HL-60 (cell line): ENCODE measurements at regions not wholly inside any gene's neighbourhood (a gene's known extent, or its start where the extent isn't known, plus 50 kb on each side); places are given as distances from the start of the nearest gene placed in this dataset.

Experiments used
- DNase-seq, 2 experiments: peaks; one replicate each; pipeline ENCODE4 v3.0.0-alpha.2; 2010 to 2020; ENCODE audit warnings: low read depth in 1 of 2, low spot score in 1 of 2
- H3K27ac ChIP-seq: fragments of 250-450 bp; sonication (Bioruptor Pico); replicated peaks from 2 replicates; pipeline ENCODE4 v1.5.1; 2020; ENCODE audit warnings: mild to moderate bottlenecking, moderate library complexity
- H3K27me3 ChIP-seq: fragments of 250-450 bp; sonication (Bioruptor Pico); 2 replicates; pipeline ENCODE4 v1.5.1; 2021; ENCODE audit warnings: mild to moderate bottlenecking, moderate library complexity; ENCODE audit not compliant: insufficient read depth, poor library complexity, severe bottlenecking
- H3K4me3 ChIP-seq: replicated peaks from 2 replicates; pipeline ENCODE4 v1.5.1; 2011; ENCODE audit warnings: mild to moderate bottlenecking, control low read depth, low read length; ENCODE audit not compliant: insufficient read depth
- GABPA ChIP-seq: IDR thresholded peaks from 2 replicates; pipeline ENCODE4 v1.6.1; 2012; ENCODE audit warnings: low read depth
- POLR2AphosphoS5 ChIP-seq: IDR thresholded peaks from 2 replicates; pipeline ENCODE4 v1.6.1; 2012; ENCODE audit warnings: low read depth
- SPI1 ChIP-seq: IDR thresholded peaks from 2 replicates; pipeline ENCODE4 v1.6.1; 2012; ENCODE audit warnings: low read depth, mild to moderate bottlenecking, borderline replicate concordance
- TF ChIP-seq, protein P1 (sequence below): IDR thresholded peaks from 2 replicates; pipeline ENCODE4 v1.6.1; 2012; ENCODE audit warnings: low read depth; ENCODE audit not compliant: insufficient replicate concordance
- TF ChIP-seq, protein P2 (sequence below): IDR thresholded peaks from one replicate; pipeline ENCODE4 v1.5.1; 2011; ENCODE audit warnings: low read length, control low read depth, inconsistent platforms; ENCODE audit not compliant: insufficient read depth

DNA sequence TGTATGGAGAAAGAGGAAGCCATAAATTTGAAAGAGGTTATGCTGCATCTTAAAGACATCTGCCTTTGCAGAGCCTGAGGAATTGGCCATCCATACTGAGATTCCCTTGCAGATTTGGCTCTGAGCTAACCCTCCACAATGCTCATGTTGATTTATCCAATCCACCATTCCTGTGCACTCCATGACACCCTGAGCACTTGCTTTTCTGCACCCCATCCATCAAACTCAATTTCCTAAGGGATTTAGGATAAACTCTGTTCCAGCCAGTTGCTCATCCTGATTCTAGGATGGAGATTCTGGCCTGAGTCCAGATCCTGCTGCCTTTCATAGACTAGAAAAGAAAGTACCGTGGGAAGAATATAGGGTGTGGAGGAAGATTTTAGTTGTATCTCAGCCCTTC, 379.2 kb upstream of the LARGE1 start:
- no peak overlapping the region for H3K4me3 ChIP-seq
- no peak overlapping the region for H3K27ac ChIP-seq
- no peaks in the 10 kb centered on the region for H3K27me3 ChIP-seq
- TF ChIP-seq, protein P1, sequence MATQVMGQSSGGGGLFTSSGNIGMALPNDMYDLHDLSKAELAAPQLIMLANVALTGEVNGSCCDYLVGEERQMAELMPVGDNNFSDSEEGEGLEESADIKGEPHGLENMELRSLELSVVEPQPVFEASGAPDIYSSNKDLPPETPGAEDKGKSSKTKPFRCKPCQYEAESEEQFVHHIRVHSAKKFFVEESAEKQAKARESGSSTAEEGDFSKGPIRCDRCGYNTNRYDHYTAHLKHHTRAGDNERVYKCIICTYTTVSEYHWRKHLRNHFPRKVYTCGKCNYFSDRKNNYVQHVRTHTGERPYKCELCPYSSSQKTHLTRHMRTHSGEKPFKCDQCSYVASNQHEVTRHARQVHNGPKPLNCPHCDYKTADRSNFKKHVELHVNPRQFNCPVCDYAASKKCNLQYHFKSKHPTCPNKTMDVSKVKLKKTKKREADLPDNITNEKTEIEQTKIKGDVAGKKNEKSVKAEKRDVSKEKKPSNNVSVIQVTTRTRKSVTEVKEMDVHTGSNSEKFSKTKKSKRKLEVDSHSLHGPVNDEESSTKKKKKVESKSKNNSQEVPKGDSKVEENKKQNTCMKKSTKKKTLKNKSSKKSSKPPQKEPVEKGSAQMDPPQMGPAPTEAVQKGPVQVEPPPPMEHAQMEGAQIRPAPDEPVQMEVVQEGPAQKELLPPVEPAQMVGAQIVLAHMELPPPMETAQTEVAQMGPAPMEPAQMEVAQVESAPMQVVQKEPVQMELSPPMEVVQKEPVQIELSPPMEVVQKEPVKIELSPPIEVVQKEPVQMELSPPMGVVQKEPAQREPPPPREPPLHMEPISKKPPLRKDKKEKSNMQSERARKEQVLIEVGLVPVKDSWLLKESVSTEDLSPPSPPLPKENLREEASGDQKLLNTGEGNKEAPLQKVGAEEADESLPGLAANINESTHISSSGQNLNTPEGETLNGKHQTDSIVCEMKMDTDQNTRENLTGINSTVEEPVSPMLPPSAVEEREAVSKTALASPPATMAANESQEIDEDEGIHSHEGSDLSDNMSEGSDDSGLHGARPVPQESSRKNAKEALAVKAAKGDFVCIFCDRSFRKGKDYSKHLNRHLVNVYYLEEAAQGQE, result no peak
- TF ChIP-seq, protein P2, sequence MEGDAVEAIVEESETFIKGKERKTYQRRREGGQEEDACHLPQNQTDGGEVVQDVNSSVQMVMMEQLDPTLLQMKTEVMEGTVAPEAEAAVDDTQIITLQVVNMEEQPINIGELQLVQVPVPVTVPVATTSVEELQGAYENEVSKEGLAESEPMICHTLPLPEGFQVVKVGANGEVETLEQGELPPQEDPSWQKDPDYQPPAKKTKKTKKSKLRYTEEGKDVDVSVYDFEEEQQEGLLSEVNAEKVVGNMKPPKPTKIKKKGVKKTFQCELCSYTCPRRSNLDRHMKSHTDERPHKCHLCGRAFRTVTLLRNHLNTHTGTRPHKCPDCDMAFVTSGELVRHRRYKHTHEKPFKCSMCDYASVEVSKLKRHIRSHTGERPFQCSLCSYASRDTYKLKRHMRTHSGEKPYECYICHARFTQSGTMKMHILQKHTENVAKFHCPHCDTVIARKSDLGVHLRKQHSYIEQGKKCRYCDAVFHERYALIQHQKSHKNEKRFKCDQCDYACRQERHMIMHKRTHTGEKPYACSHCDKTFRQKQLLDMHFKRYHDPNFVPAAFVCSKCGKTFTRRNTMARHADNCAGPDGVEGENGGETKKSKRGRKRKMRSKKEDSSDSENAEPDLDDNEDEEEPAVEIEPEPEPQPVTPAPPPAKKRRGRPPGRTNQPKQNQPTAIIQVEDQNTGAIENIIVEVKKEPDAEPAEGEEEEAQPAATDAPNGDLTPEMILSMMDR, result no peak
- no peak for TF ChIP-seq SPI1
- no peak for TF ChIP-seq POLR2AphosphoS5
- DNase-seq, result no peak

DNA sequence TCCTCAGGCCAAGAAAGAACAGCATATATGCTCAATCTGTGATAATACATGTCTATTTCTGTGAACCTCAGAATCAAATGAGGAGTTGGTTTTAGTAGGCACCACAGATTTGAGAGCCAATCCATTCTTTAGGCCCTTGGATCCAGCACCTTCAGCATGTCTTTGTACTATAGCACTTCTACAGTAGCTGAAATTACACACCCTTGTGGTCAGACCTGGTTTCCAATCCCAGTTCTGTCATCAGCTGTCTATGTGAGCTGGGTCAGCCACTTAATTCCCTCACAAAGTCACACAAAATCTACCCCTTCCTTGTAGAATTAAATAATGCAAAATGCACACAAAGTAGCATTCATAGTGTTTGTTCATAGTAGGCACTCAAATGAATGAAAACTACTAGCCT, 381.3 kb upstream of the LARGE1 start:
- H3K27ac ChIP-seq, result no peak overlapping the region
- DNase-seq, result no peak

DNA sequence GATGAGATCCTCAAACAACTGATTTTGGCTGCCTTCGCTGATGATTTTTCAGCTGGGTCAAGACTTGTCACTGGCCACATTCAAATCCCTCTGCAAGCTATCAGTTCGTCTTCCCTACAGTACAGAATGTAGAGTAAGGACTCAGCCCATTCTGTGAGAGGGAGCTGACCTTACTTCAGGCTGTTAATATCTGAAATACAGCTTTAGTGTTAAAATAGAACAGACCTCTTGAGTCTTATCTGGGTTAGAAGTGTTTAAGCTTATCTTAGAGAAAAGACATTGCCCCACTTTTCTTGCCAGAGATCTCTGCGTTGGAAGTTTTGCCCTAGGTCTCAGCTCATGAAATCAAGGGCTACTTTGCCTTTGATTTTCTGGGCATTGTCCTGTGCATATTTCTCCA, 383.4 kb upstream of the LARGE1 start:
- H3K27me3 ChIP-seq, result no peaks in the 10 kb centered on the region
- H3K4me3 ChIP-seq, result no peak overlapping the region
- H3K27ac ChIP-seq, result no peak overlapping the region
- no peak for TF ChIP-seq POLR2AphosphoS5
- TF ChIP-seq, protein P1, result no peak
- no peak for TF ChIP-seq SPI1
- TF ChIP-seq GABPA, result no peak
- TF ChIP-seq, protein P2, result no peak
- no peak for DNase-seq

More for the DNA sequence above, 381.3 kb upstream of the LARGE1 start:
- TF ChIP-seq GABPA, result no peak
- H3K4me3 ChIP-seq, result no peak overlapping the region
- H3K27me3 ChIP-seq, result no peaks in the 10 kb centered on the region

DNA sequence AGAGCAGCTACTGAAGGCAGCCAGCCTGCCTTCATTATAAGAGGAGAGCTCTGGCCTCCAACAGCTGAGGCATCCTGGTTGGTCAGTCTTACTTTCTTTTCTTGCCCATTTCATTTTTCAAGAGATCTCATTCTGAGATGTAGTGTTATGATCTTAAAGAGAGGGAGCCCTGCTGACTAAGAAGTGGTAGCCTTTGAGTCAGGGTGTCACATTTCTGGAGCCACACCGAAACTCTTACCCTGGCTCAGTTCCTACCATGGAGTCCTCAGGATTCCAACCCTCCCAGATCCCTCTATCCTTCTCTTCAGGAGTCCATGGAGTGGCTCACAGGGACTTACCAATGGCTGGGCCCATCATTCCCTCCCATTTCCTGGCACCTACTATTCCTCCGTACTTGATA, 386.1 kb upstream of the LARGE1 start:
- Histone ChIP-seq H3K27me3 (no peaks in the 10 kb centered on the region), H3K27ac (no peak overlapping the region), H3K4me3 (no peak overlapping the region)
- TF ChIP-seq SPI1, result no peak
- TF ChIP-seq, protein P1, result no peak
- DNase-seq, result no peak
